ENCODE measurements at regions not wholly inside any gene's neighbourhood (a gene's known extent, or its start where the extent isn't known, plus 50 kb on each side); places are given as distances from the start of the nearest gene placed in this dataset.

GRCh38 chr12:89101440-89101839, 250.9 kb downstream of the DUSP6 start:
- DNase-seq (ENCODE audit: low read depth): peak; percentile 12

- peak; percentile 71 for DNase-seq (ENCODE audit: low read depth)
These were observed 253.7 kb downstream of the DUSP6 start for GRCh38 chr12:89098441-89099112.

GRCh38 chr12:89092297-89092696, 260.0 kb downstream of the DUSP6 start:
- DNase-seq (ENCODE audit: low read depth): no peak

GRCh38 chr12:89091293-89091841, 260.9 kb downstream of the DUSP6 start:
- DNase-seq (ENCODE audit: low read depth): no peak

GRCh38 chr12:89089264-89089663, 263.0 kb downstream of the DUSP6 start:
- no peak for DNase-seq (ENCODE audit: low read depth)

- no peak for DNase-seq (ENCODE audit: low read depth)
These were observed 264.4 kb downstream of the DUSP6 start for GRCh38 chr12:89087876-89088275.

GRCh38 chr12:89087149-89087825, 265.0 kb downstream of the DUSP6 start:
- no peak for DNase-seq (ENCODE audit: low read depth)

- no peak for DNase-seq (ENCODE audit: low read depth)
These were observed 266.9 kb downstream of the DUSP6 start for GRCh38 chr12:89085421-89085820.

- peak; percentile 50 for DNase-seq (ENCODE audit: low read depth)
These were observed 267.6 kb downstream of the DUSP6 start for GRCh38 chr12:89084751-89085150.

GRCh38 chr12:89083491-89083890, 268.8 kb downstream of the DUSP6 start:
- DNase-seq (ENCODE audit: low read depth): no peak

- peak; percentile 46 for DNase-seq (ENCODE audit: low read depth)
These were observed 269.9 kb downstream of the DUSP6 start for GRCh38 chr12:89082370-89082753.

- no peak for DNase-seq (ENCODE audit: low read depth)
These were observed 270.5 kb downstream of the DUSP6 start for GRCh38 chr12:89081719-89082369.

- DNase-seq (ENCODE audit: low read depth): peak; percentile 82
These were observed 271.4 kb downstream of the DUSP6 start for GRCh38 chr12:89080793-89081465.

- no peak for DNase-seq (ENCODE audit: low read depth)
These were observed 276.3 kb downstream of the DUSP6 start for GRCh38 chr12:89075880-89076540.

- DNase-seq (ENCODE audit: low read depth): no peak
These were observed 278.6 kb downstream of the DUSP6 start for GRCh38 chr12:89073659-89074058.

- DNase-seq (ENCODE audit: low read depth): peak; percentile 63
These were observed 279.3 kb downstream of the DUSP6 start for GRCh38 chr12:89073027-89073398.

GRCh38 chr12:89072294-89073026, 279.8 kb downstream of the DUSP6 start:
- no peak for DNase-seq (ENCODE audit: low read depth)

GRCh38 chr12:89070603-89071002, 281.7 kb downstream of the DUSP6 start:
- DNase-seq (ENCODE audit: low read depth): no peak

GRCh38 chr12:89069431-89069830, 282.9 kb downstream of the DUSP6 start:
- no peak for DNase-seq (ENCODE audit: low read depth)

GRCh38 chr12:89067421-89068187, 284.7 kb downstream of the DUSP6 start:
- DNase-seq (ENCODE audit: low read depth): peak; percentile 88

All from LHCN-M2 (cell line).